ENCODE measurements at regions not wholly inside any gene's neighbourhood (a gene's known extent, or its start where the extent isn't known, plus 50 kb on each side); places are given as distances from the start of the nearest gene placed in this dataset.

- H3K4me3 ChIP-seq: no peak overlapping the region
- TF ChIP-seq, protein P1, sequence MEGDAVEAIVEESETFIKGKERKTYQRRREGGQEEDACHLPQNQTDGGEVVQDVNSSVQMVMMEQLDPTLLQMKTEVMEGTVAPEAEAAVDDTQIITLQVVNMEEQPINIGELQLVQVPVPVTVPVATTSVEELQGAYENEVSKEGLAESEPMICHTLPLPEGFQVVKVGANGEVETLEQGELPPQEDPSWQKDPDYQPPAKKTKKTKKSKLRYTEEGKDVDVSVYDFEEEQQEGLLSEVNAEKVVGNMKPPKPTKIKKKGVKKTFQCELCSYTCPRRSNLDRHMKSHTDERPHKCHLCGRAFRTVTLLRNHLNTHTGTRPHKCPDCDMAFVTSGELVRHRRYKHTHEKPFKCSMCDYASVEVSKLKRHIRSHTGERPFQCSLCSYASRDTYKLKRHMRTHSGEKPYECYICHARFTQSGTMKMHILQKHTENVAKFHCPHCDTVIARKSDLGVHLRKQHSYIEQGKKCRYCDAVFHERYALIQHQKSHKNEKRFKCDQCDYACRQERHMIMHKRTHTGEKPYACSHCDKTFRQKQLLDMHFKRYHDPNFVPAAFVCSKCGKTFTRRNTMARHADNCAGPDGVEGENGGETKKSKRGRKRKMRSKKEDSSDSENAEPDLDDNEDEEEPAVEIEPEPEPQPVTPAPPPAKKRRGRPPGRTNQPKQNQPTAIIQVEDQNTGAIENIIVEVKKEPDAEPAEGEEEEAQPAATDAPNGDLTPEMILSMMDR (IDR thresholded peaks at IDR 0.05; ENCODE audit: control extremely low read depth, extremely low read depth): no peak
These were observed 331.5 kb upstream of the MSX2 start for GRCh38 chr5:174392892-174393291.

DNA sequence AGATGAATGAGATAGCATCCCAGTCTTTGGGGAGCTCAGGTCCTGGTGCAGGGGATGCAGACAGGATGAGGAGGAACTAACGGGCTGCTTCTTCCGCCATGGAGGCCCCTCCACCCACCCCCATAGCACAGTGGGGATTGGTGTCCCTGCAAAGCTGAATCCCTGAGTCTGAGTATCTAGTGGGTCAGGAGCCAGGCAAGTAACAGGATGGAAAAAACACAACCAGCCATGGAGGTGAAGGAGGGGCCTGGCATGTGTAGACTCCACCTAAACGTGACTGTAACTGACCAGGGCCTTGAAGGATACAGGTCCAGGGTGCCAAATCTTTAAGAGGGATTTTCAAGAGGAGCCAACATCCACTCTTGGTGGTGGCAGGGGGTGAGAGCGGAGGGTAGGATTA, 327.8 kb upstream of the MSX2 start:
- no peaks in the 10 kb centered on the region for H3K36me3 ChIP-seq (ENCODE audit: control insufficient read depth in 4 of 4, insufficient read depth in 4 of 4, low read length in 4 of 4)
- WGBS, 2 donors: 65 to 73% methylated on average over 4 of the region's 4 CpGs
- TF ChIP-seq, protein P1 (IDR thresholded peaks at IDR 0.05; ENCODE audit: control extremely low read depth, extremely low read depth): no peak
- H3K4me3 ChIP-seq: no peak overlapping the region
- peaks cover 0 to 1% (median 0%) of the 10 kb centered on the region in 5 donors for H3K4me1 ChIP-seq (ENCODE audit: control insufficient read depth in 5 of 5, insufficient read depth in 5 of 5, low read length in 5 of 5)
- DNase-seq (no peak), ATAC-seq (ENCODE audit: insufficient read depth, low FRiP score) (no peak)
- peaks cover 0 to 6% (median 3%) of the 10 kb centered on the region in 3 donors for H3K27me3 ChIP-seq (ENCODE audit: control insufficient read depth in 3 of 3, insufficient read depth in 3 of 3, low read length in 2 of 3)
- H3K9me3 ChIP-seq (ENCODE audit: control insufficient read depth in 4 of 4, insufficient read depth in 3 of 4, low read length in 3 of 4): peaks cover 0 to 2% (median 0%) of the 10 kb centered on the region in 4 donors
- no peak overlapping the region for H3K27ac ChIP-seq (ENCODE audit: low read depth in 1 of 2, low read length in 1 of 2)
- H3K9ac ChIP-seq (ENCODE audit: insufficient read depth in 1 of 2, low read length in 2 of 2): no peak overlapping the region

More at GRCh38 chr5:174392892-174393291, 331.5 kb upstream of the MSX2 start:
- Histone ChIP-seq H3K9ac (ENCODE audit: insufficient read depth in 1 of 2, low read length in 2 of 2) (no peak overlapping the region), H3K4me1 (ENCODE audit: control insufficient read depth in 5 of 5, insufficient read depth in 5 of 5, low read length in 5 of 5) (no peaks in the 10 kb centered on the region), H3K27me3 (ENCODE audit: control insufficient read depth in 3 of 3, insufficient read depth in 3 of 3, low read length in 2 of 3) (peaks cover 3 to 13% (median 4%) of the 10 kb centered on the region in 3 donors), H3K9me3 (ENCODE audit: control insufficient read depth in 4 of 4, insufficient read depth in 3 of 4, low read length in 3 of 4) (peaks cover 0 to 5% (median 0%) of the 10 kb centered on the region in 4 donors), H3K27ac (ENCODE audit: low read depth in 1 of 2, low read length in 1 of 2) (no peak overlapping the region), H3K36me3 (ENCODE audit: control insufficient read depth in 4 of 4, insufficient read depth in 4 of 4, low read length in 4 of 4) (no peaks in the 10 kb centered on the region)
- WGBS, 2 donors: 78 to 89% methylated on average over 6 of the region's 6 CpGs
- ATAC-seq (ENCODE audit: insufficient read depth, low FRiP score) (no peak), DNase-seq (no peak)

- Histone ChIP-seq H3K36me3 (ENCODE audit: control insufficient read depth in 4 of 4, insufficient read depth in 4 of 4, low read length in 4 of 4) (no peaks in the 10 kb centered on the region), H3K9ac (ENCODE audit: insufficient read depth in 1 of 2, low read length in 2 of 2) (no peak overlapping the region), H3K9me3 (ENCODE audit: control insufficient read depth in 4 of 4, insufficient read depth in 3 of 4, low read length in 3 of 4) (peaks cover 0 to 2% (median 0%) of the 10 kb centered on the region in 4 donors), H3K4me1 (ENCODE audit: control insufficient read depth in 5 of 5, insufficient read depth in 5 of 5, low read length in 5 of 5) (peaks cover 0 to 1% (median 0%) of the 10 kb centered on the region in 5 donors), H3K4me3 (no peak overlapping the region), H3K27ac (ENCODE audit: low read depth in 1 of 2, low read length in 1 of 2) (no peak overlapping the region), H3K27me3 (ENCODE audit: control insufficient read depth in 3 of 3, insufficient read depth in 3 of 3, low read length in 2 of 3) (peaks cover 0 to 6% (median 3%) of the 10 kb centered on the region in 3 donors)
- WGBS, 2 donors: 42 to 60% methylated on average over 4 of the region's 4 CpGs
- ATAC-seq (ENCODE audit: insufficient read depth, low FRiP score) (no peak), DNase-seq (no peak)
- TF ChIP-seq, protein P1 (IDR thresholded peaks at IDR 0.05; ENCODE audit: control extremely low read depth, extremely low read depth): no peak
These were observed 327.2 kb upstream of the MSX2 start for GRCh38 chr5:174397206-174397605.

DNA sequence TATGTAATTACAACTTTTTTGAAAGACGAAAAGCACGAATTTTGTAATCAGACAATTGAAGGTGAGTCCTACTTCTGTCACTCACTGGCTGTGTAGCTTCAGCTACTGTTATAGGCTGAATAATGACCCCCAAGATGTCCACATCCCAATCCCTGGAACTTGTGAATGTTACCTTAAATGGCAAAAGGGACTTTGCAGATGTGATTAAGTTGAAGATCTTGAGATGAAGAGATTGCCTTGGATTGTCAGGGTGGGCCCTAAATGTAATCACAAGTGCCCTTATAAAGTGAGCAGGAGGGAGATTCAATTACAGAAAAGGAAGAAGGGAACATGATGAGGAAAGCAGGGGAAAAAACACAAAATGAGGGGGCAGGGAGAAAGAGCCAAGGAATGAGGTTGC, 326.2 kb upstream of the MSX2 start:
- Histone ChIP-seq H3K9me3 (ENCODE audit: control insufficient read depth in 4 of 4, insufficient read depth in 3 of 4, low read length in 3 of 4) (peaks cover 0 to 2% (median 0%) of the 10 kb centered on the region in 4 donors), H3K27ac (ENCODE audit: low read depth in 1 of 2, low read length in 1 of 2) (no peak overlapping the region), H3K27me3 (ENCODE audit: control insufficient read depth in 3 of 3, insufficient read depth in 3 of 3, low read length in 2 of 3) (peaks cover 0 to 6% (median 3%) of the 10 kb centered on the region in 3 donors), H3K4me1 (ENCODE audit: control insufficient read depth in 5 of 5, insufficient read depth in 5 of 5, low read length in 5 of 5) (peaks cover 0 to 1% (median 0%) of the 10 kb centered on the region in 5 donors), H3K9ac (ENCODE audit: insufficient read depth in 1 of 2, low read length in 2 of 2) (no peak overlapping the region), H3K4me3 (no peak overlapping the region), H3K36me3 (ENCODE audit: control insufficient read depth in 4 of 4, insufficient read depth in 4 of 4, low read length in 4 of 4) (no peaks in the 10 kb centered on the region)
- DNase-seq (no peak), ATAC-seq (ENCODE audit: insufficient read depth, low FRiP score) (no peak)
- TF ChIP-seq, protein P1 (IDR thresholded peaks at IDR 0.05; ENCODE audit: control extremely low read depth, extremely low read depth): no peak
- WGBS, 2 donors: 80 to 83% methylated on average over 2 of the region's 2 CpGs
